ENCODE measurements at regions not wholly inside any gene's neighbourhood (a gene's known extent, or its start where the extent isn't known, plus 50 kb on each side); places are given as distances from the start of the nearest gene placed in this dataset.

GRCh38 chr4:79757600-79757999 lies 315.4 kb downstream of the ANTXR2 start:
- Histone ChIP-seq H3K9ac (ENCODE audit: extremely low read depth, low read length, poor library complexity, severe bottlenecking) (no peak overlapping the region), H3K36me3 (ENCODE audit: control insufficient read depth, insufficient read depth, low read length) (no peaks in the 10 kb centered on the region)
- no peaks in the 10 kb centered on the region for H3K27me3 Mint-ChIP-seq (ENCODE audit: insufficient read depth)

GRCh38 chr4:79756140-79756895 lies 316.7 kb downstream of the ANTXR2 start:
- H3K36me3 Mint-ChIP-seq (ENCODE audit: low read depth): no peaks in the 10 kb centered on the region
- H3K4me3 Mint-ChIP-seq: no peak overlapping the region
- Histone ChIP-seq H3K36me3 (ENCODE audit: control insufficient read depth, insufficient read depth, low read length) (no peaks in the 10 kb centered on the region), H3K4me3 (ENCODE audit: low read length) (no peak overlapping the region), H3K27ac (ENCODE audit: low read depth, low read length) (no peak overlapping the region), H3K9me3 (ENCODE audit: control insufficient read depth, low read length) (no peaks in the 10 kb centered on the region), H3K9ac (ENCODE audit: extremely low read depth, low read length, poor library complexity, severe bottlenecking) (no peak overlapping the region), H3K27me3 (ENCODE audit: control insufficient read depth, insufficient read depth, low read length, poor library complexity, severe bottlenecking) (peaks cover 14% of the 10 kb centered on the region), H3K4me1 (ENCODE audit: control insufficient read depth, insufficient read depth, low read length) (no peaks in the 10 kb centered on the region)
- no peak for TF ChIP-seq CTCF (conservative IDR thresholded peaks at IDR 0.05)
- no peaks in the 10 kb centered on the region for H3K4me1 Mint-ChIP-seq
- WGBS, 2 experiments (ENCODE audit: insufficient coverage in 1 of 2, insufficient read length in 1 of 2): 91 to 100% methylated on average over 1 to 2 of the region's 2 CpGs
- H3K27me3 Mint-ChIP-seq (ENCODE audit: insufficient read depth): no peaks in the 10 kb centered on the region
- H3K27ac Mint-ChIP-seq: no peak overlapping the region
- no peaks in the 10 kb centered on the region for H3K9me3 Mint-ChIP-seq
- DNase-seq: no peak

More at GRCh38 chr4:79757600-79757999, 315.4 kb downstream of the ANTXR2 start:
- Histone ChIP-seq H3K9me3 (ENCODE audit: control insufficient read depth, low read length) (no peaks in the 10 kb centered on the region), H3K4me1 (ENCODE audit: control insufficient read depth, insufficient read depth, low read length) (no peaks in the 10 kb centered on the region), H3K4me3 (ENCODE audit: low read length) (no peak overlapping the region), H3K27me3 (ENCODE audit: control insufficient read depth, insufficient read depth, low read length, poor library complexity, severe bottlenecking) (peaks cover 15% of the 10 kb centered on the region), H3K27ac (ENCODE audit: low read depth, low read length) (no peak overlapping the region)
- Mint-ChIP-seq H3K27ac (no peak overlapping the region), H3K36me3 (ENCODE audit: low read depth) (no peaks in the 10 kb centered on the region), H3K9me3 (peaks cover 2% of the 10 kb centered on the region), H3K4me3 (no peak overlapping the region), H3K4me1 (no peaks in the 10 kb centered on the region)
- no peak for TF ChIP-seq CTCF (conservative IDR thresholded peaks at IDR 0.05)
- no peak for DNase-seq

- Mint-ChIP-seq H3K36me3 (ENCODE audit: low read depth) (no peaks in the 10 kb centered on the region), H3K27ac (no peak overlapping the region), H3K27me3 (ENCODE audit: insufficient read depth) (peaks cover 3% of the 10 kb centered on the region), H3K4me3 (no peak overlapping the region), H3K4me1 (peaks cover 18% of the 10 kb centered on the region), H3K9me3 (no peaks in the 10 kb centered on the region)
- WGBS, 2 experiments (ENCODE audit: insufficient coverage in 1 of 2, insufficient read length in 1 of 2): 90% methylated on average over 2 of the region's 2 CpGs; no CpG with 5 or more reads in 1 of the 2 experiments
- TF ChIP-seq CTCF (conservative IDR thresholded peaks at IDR 0.05): no peak
- Histone ChIP-seq H3K27ac (ENCODE audit: low read depth, low read length) (no peak overlapping the region), H3K27me3 (ENCODE audit: control insufficient read depth, insufficient read depth, low read length, poor library complexity, severe bottlenecking) (peaks cover 20% of the 10 kb centered on the region), H3K4me3 (ENCODE audit: low read length) (no peak overlapping the region), H3K9me3 (ENCODE audit: control insufficient read depth, low read length) (no peaks in the 10 kb centered on the region), H3K36me3 (ENCODE audit: control insufficient read depth, insufficient read depth, low read length) (no peaks in the 10 kb centered on the region), H3K9ac (ENCODE audit: extremely low read depth, low read length, poor library complexity, severe bottlenecking) (no peak overlapping the region), H3K4me1 (ENCODE audit: control insufficient read depth, insufficient read depth, low read length) (no peaks in the 10 kb centered on the region)
- no peak for DNase-seq
Measured at GRCh38 chr4:79748835-79749234, 324.2 kb downstream of the ANTXR2 start.

Measured in endodermal cell (in vitro differentiated cells).